ENCODE measurements at regions not wholly inside any gene's neighbourhood (a gene's known extent, or its start where the extent isn't known, plus 50 kb on each side); places are given as distances from the start of the nearest gene placed in this dataset.
"Not testable (repeated sequence)": the region's sequence is repeated elsewhere in the genome, so short reads cannot be mapped to it uniquely, and the experiment has no call there.

- DNase-seq = no peak
Observed at GRCh38 chr6:3962291-3963280, 113.4 kb downstream of the FAM50B start.

- no peak for DNase-seq
Observed at GRCh38 chr6:3963426-3963825, 114.3 kb downstream of the FAM50B start.

GRCh38 chr6:3965071-3965718 is 113.7 kb downstream of the FAM217A start:
- no peak for DNase-seq

- no peak for DNase-seq
Observed at GRCh38 chr6:3966426-3966825, 112.5 kb downstream of the FAM217A start.

GRCh38 chr6:3970097-3970496 is 108.8 kb downstream of the FAM217A start:
- no peak for DNase-seq

- not testable (repeated sequence) for DNase-seq
Observed at GRCh38 chr6:3973152-3973551, 105.8 kb downstream of the FAM217A start.

GRCh38 chr6:3977875-3978711 is 100.8 kb downstream of the FAM217A start:
- peak in 1 of 2 donors; percentile 64 for DNase-seq

- not testable (repeated sequence) for DNase-seq
Observed at GRCh38 chr6:3978966-3979365, 100.0 kb downstream of the FAM217A start.

GRCh38 chr6:3981917-3982316 is 97.0 kb downstream of the FAM217A start:
- DNase-seq = no peak

- DNase-seq = no peak
Observed at GRCh38 chr6:3983778-3984177, 95.2 kb downstream of the FAM217A start.

- no peak for DNase-seq
Observed at GRCh38 chr6:3984494-3984893, 94.4 kb downstream of the FAM217A start.

GRCh38 chr6:3986241-3986640 is 92.7 kb downstream of the FAM217A start:
- no peak for DNase-seq

- no peak for DNase-seq
Observed at GRCh38 chr6:3987053-3987452, 91.9 kb downstream of the FAM217A start.

- DNase-seq = no peak
Observed at GRCh38 chr6:3987576-3987975, 91.4 kb downstream of the FAM217A start.

GRCh38 chr6:3990692-3991491 is 88.0 kb downstream of the FAM217A start:
- peak; percentile 25 to 55 for DNase-seq

GRCh38 chr6:3991941-3992340 is 87.0 kb downstream of the FAM217A start:
- no peak for DNase-seq

GRCh38 chr6:3996349-3996748 is 82.6 kb downstream of the FAM217A start:
- DNase-seq = no peak

GRCh38 chr6:3997177-3997770 is 81.7 kb downstream of the FAM217A start:
- no peak for DNase-seq

GRCh38 chr6:3999800-4000661 is 78.9 kb downstream of the FAM217A start:
- DNase-seq = no peak

- DNase-seq = no peak
Observed at GRCh38 chr6:4004249-4004648, 74.7 kb downstream of the FAM217A start.
